GM21381 (cell line): ENCODE measurements at regions not wholly inside any gene's neighbourhood (a gene's known extent, or its start where the extent isn't known, plus 50 kb on each side); places are given as distances from the start of the nearest gene placed in this dataset.

Experiments
- ATAC-seq: cut with Tn5 transposase; IDR thresholded peaks from one replicate; pipeline ENCODE4 v1.9.1; 2021; ENCODE audit warnings: mild to moderate bottlenecking, moderate library complexity; ENCODE audit not compliant: unreplicated experiment

DNA sequence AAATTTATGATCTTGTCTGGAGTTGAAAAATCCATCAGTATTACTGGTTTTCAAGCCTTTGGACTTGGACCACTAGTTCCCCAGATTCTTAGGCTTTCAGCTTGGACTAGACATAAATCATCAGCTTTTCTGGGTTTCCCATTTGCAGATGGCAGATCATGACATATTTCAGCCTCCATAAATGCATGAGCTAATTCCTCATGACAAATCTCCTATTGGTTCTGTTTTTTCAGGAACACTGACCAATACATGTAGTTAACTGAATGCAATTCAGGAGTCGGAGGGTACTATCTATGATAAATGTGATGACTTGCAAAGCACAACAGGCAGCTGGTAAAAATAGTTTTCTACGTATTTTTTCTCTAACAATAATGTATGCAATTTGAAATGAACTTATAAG is 635.6 kb downstream of the TRAM1L1 start:
- ATAC-seq = no peak

DNA sequence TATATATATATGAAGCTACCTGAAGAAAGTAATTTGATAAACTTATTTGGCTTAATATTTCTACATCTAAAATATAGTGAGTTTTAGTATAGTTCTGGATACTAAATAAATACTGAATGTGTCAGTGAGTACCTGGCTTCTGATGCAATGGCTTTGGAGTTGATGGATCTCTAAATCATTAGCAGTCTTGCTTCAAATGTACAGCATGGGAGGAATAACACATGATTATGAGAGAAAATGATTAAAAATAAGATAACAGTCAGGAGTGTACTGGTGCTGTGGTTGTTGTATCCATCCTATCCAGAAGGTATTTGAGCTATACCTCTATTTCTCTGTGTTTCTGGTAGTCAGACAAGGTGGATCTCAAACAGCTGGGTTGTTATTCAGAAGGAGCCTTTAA is 641.3 kb downstream of the TRAM1L1 start:
- ATAC-seq = no peak

DNA sequence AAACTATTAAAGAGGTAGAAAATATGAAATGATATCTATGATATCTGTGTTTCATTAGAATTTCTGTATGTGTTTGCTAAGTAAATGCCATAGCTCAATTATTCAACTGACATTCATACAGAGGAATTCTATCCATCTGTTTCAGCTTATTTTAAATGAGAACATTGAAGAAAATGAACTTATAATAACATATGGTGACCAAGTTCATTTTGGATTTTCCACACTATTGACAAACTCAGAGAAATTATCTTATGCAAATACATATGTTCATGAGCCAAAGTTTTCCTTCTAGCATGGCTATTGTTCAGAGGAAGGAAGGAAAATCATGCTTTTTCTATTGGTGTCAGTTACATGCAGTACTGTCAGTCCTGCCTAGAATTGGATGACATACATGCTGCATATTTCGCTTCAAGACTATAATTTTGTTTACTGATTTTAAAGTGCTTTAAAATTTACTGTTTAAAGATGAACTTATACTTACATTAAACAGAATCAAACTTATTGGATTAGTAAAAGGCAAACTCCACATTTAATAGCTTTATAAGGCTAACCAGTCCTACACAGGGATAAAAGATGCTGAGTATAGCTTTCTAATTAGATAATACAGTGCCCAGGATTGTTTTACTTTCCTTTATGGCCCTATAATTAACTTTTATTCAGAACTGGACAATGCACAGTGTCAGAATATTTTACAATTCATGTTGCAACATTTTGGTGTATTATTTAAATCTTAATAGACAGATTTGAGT is 646.2 kb downstream of the TRAM1L1 start:
- ATAC-seq = no peak

DNA sequence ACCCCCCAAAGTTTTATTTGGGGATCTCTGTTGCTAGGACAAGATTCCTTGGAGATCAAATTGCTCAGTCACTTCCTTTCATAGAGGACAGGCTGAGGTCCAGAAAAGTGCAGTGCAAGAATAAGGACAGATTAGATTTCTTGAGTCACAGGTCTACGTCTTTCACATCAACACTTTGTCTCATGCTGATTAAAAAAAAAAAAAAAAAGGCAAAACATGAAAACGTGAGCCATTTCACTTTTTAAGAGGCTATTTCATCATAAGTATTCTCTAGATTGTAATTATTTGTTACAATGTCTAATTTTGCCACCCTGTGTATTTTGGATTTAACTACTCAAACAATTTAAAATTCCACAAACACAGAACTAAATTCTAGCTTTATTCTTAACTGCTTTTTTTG is 647.0 kb downstream of the TRAM1L1 start:
- ATAC-seq = no peak

DNA sequence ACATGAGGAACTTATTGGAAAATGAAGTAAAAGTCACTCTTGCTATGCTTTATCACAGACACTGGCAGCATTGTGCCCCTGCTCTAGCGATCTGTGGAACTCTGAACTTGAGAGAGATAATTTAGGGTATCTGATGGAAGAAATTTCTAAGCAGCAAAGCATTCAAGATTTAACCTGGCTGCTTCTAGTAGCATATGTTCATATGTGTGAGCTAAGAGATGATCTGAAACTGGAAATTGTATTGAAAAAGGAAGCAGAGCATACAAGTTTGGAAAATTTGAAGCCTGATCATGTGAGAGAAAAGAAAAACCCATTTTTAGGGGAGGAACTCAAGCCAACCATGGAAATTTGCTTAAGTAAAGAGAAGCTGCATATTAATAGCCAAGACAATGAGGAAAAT is 657.7 kb downstream of the TRAM1L1 start:
- ATAC-seq = no peak

DNA sequence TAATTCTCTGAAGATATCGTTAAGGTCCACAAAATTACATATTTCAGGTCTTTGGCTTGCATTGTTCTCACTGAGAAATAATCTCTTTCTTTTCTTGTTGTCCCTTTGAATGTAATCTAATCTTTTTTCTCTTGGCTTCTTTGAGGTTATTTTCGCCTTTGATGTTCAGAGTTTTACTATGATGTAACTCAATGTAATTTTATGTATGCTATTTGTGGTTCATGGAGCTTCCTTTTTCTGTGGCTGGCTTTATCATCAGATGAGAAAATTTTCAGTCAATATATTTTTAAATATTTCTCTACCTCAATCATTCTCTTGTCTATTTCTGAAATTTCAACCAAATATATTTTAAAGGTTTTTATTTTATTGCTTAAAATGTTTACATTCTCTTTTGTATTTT is 672.2 kb downstream of the TRAM1L1 start:
- ATAC-seq = no peak

DNA sequence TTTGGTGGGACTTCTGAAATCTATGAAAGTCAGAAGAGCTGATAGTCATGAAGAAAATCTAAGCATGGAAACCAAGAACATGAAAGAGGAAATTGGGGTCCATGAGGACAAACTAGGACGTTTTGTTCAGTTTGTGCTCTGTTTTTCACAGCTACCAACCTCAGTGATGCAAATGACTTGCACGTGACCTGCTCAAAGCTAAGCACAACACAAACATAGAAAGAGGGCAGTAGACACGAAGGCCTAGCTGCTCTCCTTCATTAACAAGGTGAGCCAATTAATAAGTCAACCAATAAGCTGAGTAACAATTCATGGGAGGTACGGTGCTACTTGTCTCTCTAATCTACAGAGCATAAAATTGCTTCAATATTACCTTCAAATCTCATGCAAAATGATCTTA is 684.1 kb downstream of the TRAM1L1 start:
- ATAC-seq = no peak

DNA sequence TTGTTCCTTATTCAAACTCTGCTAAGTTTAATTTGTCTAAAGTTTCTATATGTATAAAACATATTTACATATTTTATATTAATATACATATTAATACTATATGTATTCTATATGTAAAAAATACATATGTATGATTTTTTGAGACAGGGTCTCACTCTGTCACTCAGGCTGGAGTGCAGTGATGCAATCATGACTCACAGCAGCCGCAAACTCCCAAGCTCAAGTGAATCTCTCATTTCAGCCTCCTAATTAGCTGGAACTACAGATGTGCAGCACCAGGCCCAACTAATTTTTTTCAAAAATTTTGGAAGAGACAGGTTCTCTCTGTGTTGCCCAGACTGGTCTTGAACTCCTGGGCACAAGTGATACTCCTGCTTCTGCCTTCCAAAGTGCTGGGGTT is 684.9 kb downstream of the TRAM1L1 start:
- no peak for ATAC-seq

DNA sequence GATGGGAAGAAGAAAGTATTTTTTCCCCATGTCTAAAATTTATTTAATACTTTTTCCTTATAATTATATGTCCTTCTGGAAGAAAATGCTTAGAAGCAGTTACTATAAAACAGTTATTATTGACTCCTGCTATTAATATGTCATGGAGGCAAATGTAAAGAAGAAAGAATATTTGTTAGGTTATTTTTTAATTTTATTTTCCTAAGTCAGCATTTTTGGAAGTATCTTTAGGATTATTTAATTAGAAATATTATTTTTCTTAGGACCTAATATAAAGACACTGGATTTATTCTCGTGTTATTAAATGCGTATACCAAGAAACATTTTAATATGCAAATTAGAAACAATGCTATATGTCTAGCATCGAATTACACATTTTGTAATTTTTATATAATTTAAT is 687.7 kb downstream of the TRAM1L1 start:
- no peak for ATAC-seq

DNA sequence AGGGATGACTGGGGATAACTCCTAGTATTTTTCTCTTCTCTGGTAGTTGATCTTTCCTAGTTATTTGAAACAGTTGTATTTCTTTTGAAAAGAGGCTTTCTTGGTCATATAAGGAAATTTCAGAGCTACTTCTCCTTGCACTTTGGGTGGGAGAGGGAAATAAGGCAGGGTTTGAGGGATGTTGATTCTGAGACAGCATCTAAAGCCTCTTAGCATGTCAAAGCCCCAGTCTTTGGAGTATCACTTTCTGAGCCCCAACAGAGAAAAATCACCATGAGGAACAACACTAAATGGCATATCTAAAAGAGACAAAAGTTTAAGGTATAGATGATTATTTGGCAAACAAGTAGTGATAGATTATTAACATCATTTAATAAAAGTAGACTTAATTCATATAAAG is 688.1 kb downstream of the TRAM1L1 start:
- no peak for ATAC-seq

DNA sequence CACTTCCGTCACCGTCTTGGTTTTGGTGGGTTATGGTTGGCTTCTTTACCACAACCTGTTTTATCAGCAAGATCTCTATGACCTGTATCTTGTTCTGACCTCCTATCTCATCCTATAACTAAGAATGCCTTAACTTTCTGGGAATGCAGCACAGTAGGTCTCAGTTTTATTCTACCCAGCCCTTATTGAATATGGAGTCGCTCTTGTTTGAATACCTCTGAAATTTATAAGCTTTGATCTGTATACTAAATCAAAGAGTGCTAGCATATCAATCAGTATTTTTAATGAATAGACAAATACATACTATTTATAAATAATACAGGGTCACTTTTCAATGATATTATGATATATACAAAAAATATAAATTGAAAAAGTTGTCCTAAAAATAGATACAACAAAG is 690.0 kb downstream of the TRAM1L1 start:
- no peak for ATAC-seq

DNA sequence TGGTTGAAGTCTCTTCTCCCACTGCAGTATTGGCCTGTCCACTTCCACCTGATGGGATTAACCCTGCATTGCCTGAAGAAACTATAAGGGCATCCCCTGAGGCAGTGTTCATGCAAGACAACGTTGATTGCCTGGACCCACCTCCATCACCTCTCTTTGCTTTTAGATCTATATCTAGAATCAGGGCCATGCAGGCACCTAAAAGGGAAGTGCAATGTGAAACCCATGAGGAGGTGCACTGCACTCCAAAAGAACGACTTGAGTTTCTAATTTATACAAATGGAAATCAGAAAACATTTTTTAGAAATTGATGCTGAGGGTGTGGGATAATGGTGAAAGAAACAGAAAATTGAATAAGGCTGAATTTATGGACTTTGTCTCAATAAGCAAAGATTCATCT is 694.4 kb downstream of the TRAM1L1 start:
- ATAC-seq = no peak

DNA sequence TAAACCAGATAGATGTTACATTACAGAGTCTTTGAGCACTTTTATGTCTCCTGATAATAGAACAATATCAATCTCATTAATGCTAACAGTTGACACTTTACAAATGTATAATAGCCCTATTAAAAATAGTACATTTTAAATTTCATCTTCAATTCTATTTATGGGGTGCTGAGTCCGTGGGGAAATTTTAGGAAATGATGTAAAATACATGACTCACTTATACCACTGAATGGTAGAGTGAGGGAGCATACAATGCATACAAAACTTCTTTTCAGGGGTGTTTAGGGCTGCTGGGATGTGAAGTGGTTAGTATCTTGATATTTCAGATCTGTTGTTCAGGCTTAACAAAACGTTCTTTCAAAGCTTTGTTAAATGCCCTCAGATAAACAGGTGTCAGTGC is 696.2 kb downstream of the TRAM1L1 start:
- no peak for ATAC-seq

DNA sequence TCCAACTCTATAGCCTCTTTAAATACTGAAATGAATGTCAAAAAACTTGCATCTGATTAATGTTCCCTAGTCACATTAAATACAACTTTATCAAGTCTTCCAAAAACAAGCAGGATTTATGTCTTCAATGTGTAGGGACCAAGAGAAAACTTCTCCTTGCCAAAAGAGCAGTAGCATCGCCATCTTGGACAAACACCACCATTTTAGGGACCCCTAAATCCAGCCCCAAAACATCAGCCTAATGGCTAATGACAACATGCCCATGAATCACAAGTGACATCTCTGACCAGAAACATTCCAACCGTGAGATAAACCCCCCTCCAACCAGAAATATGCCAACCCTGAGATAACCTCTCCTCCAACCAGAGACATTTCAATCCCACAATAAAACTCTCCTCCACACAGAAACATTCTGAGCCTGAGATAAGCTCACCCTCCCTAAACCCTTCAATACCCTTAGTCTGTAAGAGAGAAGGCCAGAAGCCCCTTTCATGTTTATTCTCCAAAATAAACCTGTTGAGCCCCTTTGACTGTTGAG is 697.4 kb downstream of the TRAM1L1 start:
- no peak for ATAC-seq

DNA sequence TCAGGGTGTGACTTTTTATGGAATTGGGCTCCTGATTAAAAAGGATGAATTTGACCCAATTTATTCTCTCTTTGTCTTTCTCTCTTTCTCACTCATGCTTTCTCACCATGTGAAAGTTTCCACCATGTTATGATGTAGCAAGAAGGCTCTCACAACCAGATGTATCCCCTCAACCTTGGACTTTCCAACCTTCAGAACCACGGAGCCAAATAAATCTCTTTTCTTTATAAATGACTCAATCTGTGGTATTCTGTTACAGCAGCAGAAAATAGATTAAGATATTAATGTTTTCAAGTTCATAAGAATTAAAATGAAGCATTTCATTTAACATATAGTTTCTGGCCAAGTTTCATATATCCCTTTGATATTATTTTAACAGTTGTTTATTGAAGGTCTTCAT is 698.5 kb downstream of the TRAM1L1 start:
- no peak for ATAC-seq

DNA sequence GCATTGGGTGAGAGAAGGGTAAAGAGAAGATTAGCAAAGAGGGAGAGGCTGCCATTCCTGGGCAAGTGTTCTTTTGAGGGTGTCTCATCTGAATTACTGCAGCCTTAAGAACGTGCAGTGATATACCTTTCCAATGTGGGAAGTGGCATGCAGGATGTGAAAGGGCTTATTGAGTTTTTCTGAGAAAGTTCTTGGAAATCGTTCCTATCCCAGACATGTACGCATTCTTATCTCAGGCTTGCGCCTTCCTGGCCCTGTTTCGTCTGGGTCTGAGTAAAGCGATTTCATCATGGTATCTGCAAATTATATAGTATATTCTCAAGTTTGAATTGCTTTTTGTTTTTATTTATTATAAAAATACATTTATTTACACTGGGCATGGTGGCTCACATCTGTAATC is 699.8 kb downstream of the TRAM1L1 start:
- no peak for ATAC-seq

DNA sequence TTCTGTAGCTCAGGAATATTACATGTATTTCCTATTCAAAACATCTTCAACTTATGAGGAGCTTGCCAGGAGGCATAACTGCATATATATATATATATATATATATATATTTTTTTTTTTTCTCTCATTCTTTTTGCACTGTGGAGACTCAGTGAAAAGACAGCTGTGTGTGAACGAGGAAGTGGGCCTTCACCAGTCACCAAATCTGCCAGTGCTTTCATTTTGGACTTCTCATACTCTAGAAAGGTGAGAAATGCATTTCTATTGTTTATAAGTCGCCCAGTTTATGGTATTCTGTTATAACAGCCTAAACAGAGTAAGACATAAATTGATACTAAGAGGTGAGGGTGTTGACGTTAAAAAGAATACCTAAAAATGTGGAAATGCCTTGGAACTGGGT is 710.6 kb downstream of the TRAM1L1 start:
- ATAC-seq = no peak

DNA sequence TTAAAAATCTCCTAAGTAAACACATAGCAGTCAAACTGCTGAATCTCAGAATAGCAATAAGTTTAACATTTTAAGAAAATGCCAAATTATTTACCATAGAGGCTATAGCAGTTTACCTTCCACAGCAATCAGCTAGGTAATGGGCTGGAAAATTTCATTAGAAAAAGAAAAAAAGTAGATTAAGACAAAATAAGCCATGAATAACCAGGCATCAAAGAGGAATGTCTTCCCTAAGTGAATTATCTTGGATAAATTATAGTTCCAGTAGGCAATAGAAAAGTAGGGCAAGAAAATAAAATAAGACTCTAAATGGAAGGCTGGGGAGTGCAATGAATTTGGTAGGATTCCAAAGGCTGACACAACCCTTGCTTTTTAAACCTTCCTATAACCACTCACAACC is 722.8 kb downstream of the TRAM1L1 start:
- ATAC-seq = no peak

DNA sequence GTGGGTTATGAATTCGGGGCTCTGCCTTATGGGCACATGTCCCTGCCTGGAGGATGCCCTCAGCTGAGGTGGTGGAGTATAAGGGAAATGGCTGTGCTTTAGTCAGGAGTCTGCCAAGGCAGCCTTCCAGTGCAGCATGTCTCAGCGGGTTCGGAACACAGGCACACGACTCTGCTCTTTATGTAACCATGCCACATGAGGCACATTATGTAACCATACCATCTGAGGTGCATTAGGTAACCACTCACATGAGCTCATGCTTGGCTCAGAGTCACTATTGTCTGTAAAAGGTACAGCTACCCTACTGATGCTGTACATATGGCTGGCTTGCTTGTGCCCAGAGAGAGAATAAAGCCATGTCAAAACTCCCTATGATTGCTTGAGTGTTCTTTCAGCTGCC is 723.6 kb downstream of the TRAM1L1 start:
- ATAC-seq = no peak

DNA sequence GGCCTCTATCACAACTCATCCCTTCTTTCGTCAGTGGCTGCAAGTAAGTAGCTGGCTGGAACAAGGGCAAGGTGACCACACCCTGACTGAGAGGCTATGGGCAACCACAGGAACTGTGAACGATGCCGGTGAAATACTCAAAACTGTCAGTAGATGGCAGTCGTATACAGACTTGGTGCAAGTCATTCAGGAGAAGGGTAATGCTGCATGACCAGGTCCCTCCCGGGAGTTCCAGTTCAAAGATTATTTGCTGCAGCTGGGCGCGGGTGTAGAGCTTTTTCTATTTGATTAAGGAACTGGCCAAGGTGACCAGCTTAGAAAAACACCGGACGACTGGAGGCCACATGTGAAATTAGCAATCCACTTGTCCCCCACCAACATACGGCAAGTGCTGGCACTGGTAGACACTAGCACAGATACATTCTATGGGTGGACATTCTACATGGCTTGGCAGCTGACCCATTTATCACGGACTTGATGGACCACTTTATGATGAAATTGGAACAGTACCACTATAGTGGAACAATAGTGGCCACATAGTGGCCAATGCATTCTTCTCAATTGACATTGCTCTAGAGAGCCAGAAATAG is 726.6 kb downstream of the TRAM1L1 start:
- peak; percentile 90 for ATAC-seq

DNA sequence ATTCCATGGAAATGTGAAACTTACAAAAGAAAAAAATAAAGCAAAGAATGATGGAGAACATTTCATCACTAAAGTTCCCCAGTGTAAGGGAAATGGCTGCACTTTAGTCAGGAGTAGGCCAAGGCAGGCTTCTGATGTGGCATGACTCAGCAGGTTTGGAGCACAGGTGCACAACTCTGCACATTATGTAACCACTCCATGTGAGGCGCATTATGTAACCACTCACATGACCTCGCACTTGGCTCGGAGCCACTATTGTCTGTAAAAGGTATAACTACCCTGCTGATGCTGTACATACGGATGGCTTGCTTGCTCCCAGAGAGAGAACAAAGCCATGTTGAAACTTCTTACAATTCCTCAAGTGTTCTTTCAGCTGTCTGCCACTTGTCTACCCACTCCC is 727.6 kb downstream of the TRAM1L1 start:
- no peak for ATAC-seq

DNA sequence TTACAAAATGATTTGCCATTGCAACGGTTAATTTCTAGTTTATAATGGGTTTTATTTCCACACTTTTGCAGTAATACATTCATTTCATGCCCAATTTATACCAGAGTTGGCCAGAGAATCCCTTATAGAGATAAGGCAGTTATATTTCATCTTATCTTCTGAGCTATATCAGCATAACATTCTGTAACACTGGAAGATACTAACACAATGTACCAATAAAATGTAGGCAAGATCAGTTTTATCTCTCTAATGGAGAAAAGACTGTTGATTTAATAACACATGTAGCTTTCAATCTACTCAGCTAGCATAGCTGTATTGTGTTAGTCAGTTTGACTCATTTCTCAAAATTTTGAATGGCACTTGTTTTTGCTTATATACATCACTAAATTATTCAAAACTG is 738.6 kb downstream of the TRAM1L1 start:
- ATAC-seq = no peak

DNA sequence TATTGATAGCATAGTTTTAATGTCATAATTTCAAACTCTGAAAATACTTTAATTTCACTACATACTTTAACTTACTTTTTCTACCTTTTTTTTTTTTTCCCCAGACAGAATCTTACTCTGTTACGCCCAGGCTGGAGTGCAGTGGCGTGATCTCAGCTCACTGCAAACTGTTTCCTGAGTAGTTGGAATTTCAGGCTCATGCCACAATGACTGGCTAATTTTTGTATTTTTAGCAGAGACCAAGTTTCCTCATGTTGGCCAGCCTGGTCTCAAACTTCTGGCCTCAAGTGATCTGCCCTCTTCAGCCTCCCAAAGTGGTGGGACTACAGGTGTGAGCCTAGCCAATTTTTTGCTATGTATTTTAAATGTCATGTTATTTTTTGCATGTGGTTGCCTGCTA is 741.6 kb downstream of the TRAM1L1 start:
- no peak for ATAC-seq
